ENCODE measurements at regions not wholly inside any gene's neighbourhood (a gene's known extent, or its start where the extent isn't known, plus 50 kb on each side); places are given as distances from the start of the nearest gene placed in this dataset.
"Not testable (repeated sequence)": the region's sequence is repeated elsewhere in the genome, so short reads cannot be mapped to it uniquely, and the experiment has no call there.

- intact Hi-C loops (cut with DNase I, micrococcal nuclease) = no loop called here
- peaks cover 8% of the 10 kb centered on the region for H3K27me3 Mint-ChIP-seq
Observed at GRCh38 chr2:111667001-111667400, 217.0 kb downstream of the ANAPC1 start.

GRCh38 chr2:111667542-111668273 is 216.3 kb downstream of the ANAPC1 start:
- intact Hi-C loops (cut with DNase I, micrococcal nuclease) = no loop called here

More at GRCh38 chr2:111667001-111667400, 217.0 kb downstream of the ANAPC1 start:
- Mint-ChIP-seq H3K27ac (no peak overlapping the region), H3K9me3 (ENCODE audit: low read depth) (no peaks in the 10 kb centered on the region), H3K36me3 (ENCODE audit: low read depth) (no peaks in the 10 kb centered on the region), H3K4me1 (peaks cover 10% of the 10 kb centered on the region), H3K4me3 (no peak overlapping the region)
- ChIA-PET POLR2A (no interaction called here), CTCF (no interaction called here)
- no peak for ATAC-seq
- DNase-seq = no peak

GRCh38 chr2:111668274-111668616 is 215.7 kb downstream of the ANAPC1 start:
- Mint-ChIP-seq H3K27ac (no peak overlapping the region), H3K27me3 (peaks cover 8% of the 10 kb centered on the region), H3K4me1 (peaks cover 2% of the 10 kb centered on the region), H3K36me3 (ENCODE audit: low read depth) (no peaks in the 10 kb centered on the region), H3K4me3 (no peak overlapping the region), H3K9me3 (ENCODE audit: low read depth) (no peaks in the 10 kb centered on the region)
- no peak for DNase-seq
- ChIA-PET POLR2A (no interaction called here), CTCF (interaction anchor here (0.7 kb wide), 1 partner anchor 500 kb away, joined by 3 read pairs; no protein-coding TSS in a partner anchor)
- intact Hi-C loops (cut with DNase I, micrococcal nuclease) = no loop called here
- no peak for ATAC-seq

More at GRCh38 chr2:111667542-111668273, 216.3 kb downstream of the ANAPC1 start:
- Mint-ChIP-seq H3K36me3 (ENCODE audit: low read depth) (no peaks in the 10 kb centered on the region), H3K9me3 (ENCODE audit: low read depth) (no peaks in the 10 kb centered on the region), H3K4me1 (peaks cover 7% of the 10 kb centered on the region), H3K27ac (no peak overlapping the region), H3K27me3 (peaks cover 8% of the 10 kb centered on the region), H3K4me3 (no peak overlapping the region)
- POLR2A ChIA-PET = no interaction called here
- DNase-seq (no peak), ATAC-seq (peak; percentile 38)
- CTCF ChIA-PET = interaction anchor here (0.7 kb wide), 1 partner anchor 500 kb away, joined by 3 read pairs; no protein-coding TSS in a partner anchor

GRCh38 chr2:111668741-111669140 is 215.3 kb downstream of the ANAPC1 start:
- POLR2A ChIA-PET = no interaction called here
- Mint-ChIP-seq H3K27ac (no peak overlapping the region), H3K36me3 (ENCODE audit: low read depth) (no peaks in the 10 kb centered on the region), H3K4me3 (no peak overlapping the region), H3K27me3 (peaks cover 8% of the 10 kb centered on the region), H3K4me1 (no peaks in the 10 kb centered on the region), H3K9me3 (ENCODE audit: low read depth) (no peaks in the 10 kb centered on the region)
- CTCF ChIA-PET = interaction anchor here (0.7 to 1.0 kb wide), 2 partner anchors 26 to 501 kb away, joined by 3 read pairs; no protein-coding TSS in a partner anchor
- no peak for DNase-seq
- intact Hi-C loops (cut with DNase I, micrococcal nuclease) = no loop called here
- ATAC-seq = no peak

- CTCF ChIA-PET = interaction anchor here (1.0 kb wide), 1 partner anchor 27 kb away, joined by 3 read pairs; no protein-coding TSS in a partner anchor
- H3K4me3 Mint-ChIP-seq = no peak overlapping the region
- no peak overlapping the region for H3K27ac Mint-ChIP-seq
- H3K27me3 Mint-ChIP-seq = peaks cover 5% of the 10 kb centered on the region
- DNase-seq (no peak), ATAC-seq (no peak)
- POLR2A ChIA-PET = interaction anchor here (0.7 kb wide), 1 partner anchor 15 kb away, joined by 5 read pairs; no protein-coding TSS in a partner anchor
- H3K4me1 Mint-ChIP-seq = no peaks in the 10 kb centered on the region
- H3K9me3 Mint-ChIP-seq (ENCODE audit: low read depth) = no peaks in the 10 kb centered on the region
- H3K36me3 Mint-ChIP-seq (ENCODE audit: low read depth) = no peaks in the 10 kb centered on the region
- intact Hi-C loops (cut with DNase I, micrococcal nuclease) = no loop called here
Observed at GRCh38 chr2:111669928-111670695, 213.9 kb downstream of the ANAPC1 start.

GRCh38 chr2:111670776-111671175 is 213.2 kb downstream of the ANAPC1 start:
- Mint-ChIP-seq H3K27me3 (peaks cover 7% of the 10 kb centered on the region), H3K27ac (no peak overlapping the region)
- no peak for ATAC-seq

GRCh38 chr2:111671426-111672150 is 212.4 kb downstream of the ANAPC1 start:
- intact Hi-C loops (cut with DNase I, micrococcal nuclease) = no loop called here

More at GRCh38 chr2:111670776-111671175, 213.2 kb downstream of the ANAPC1 start:
- no peak for DNase-seq
- H3K4me3 Mint-ChIP-seq = no peak overlapping the region
- ChIA-PET POLR2A (no interaction called here), CTCF (no interaction called here)
- no peaks in the 10 kb centered on the region for H3K4me1 Mint-ChIP-seq
- H3K36me3 Mint-ChIP-seq (ENCODE audit: low read depth) = no peaks in the 10 kb centered on the region
- H3K9me3 Mint-ChIP-seq (ENCODE audit: low read depth) = no peaks in the 10 kb centered on the region
- intact Hi-C loops (cut with DNase I, micrococcal nuclease) = no loop called here

GRCh38 chr2:111672641-111673040 is 211.4 kb downstream of the ANAPC1 start:
- H3K9me3 Mint-ChIP-seq (ENCODE audit: low read depth); H3K4me3 Mint-ChIP-seq; H3K36me3 Mint-ChIP-seq (ENCODE audit: low read depth); DNase-seq; intact Hi-C loops (cut with DNase I, micrococcal nuclease); H3K27ac Mint-ChIP-seq; POLR2A ChIA-PET; CTCF ChIA-PET; H3K4me1 Mint-ChIP-seq; ATAC-seq: not testable (repeated sequence)
- H3K27me3 Mint-ChIP-seq = peaks cover 12% of the 10 kb centered on the region

More at GRCh38 chr2:111671426-111672150, 212.4 kb downstream of the ANAPC1 start:
- ChIA-PET CTCF (no interaction called here), POLR2A (no interaction called here)
- H3K36me3 Mint-ChIP-seq (ENCODE audit: low read depth) = no peaks in the 10 kb centered on the region
- ATAC-seq (no peak), DNase-seq (no peak)
- H3K4me1 Mint-ChIP-seq = no peaks in the 10 kb centered on the region
- peaks cover 10% of the 10 kb centered on the region for H3K27me3 Mint-ChIP-seq
- H3K9me3 Mint-ChIP-seq (ENCODE audit: low read depth) = no peaks in the 10 kb centered on the region
- no peak overlapping the region for H3K4me3 Mint-ChIP-seq
- H3K27ac Mint-ChIP-seq = no peak overlapping the region

- ChIA-PET CTCF (no interaction called here), POLR2A (no interaction called here)
- Mint-ChIP-seq H3K27me3 (peaks cover 9% of the 10 kb centered on the region), H3K36me3 (ENCODE audit: low read depth) (no peaks in the 10 kb centered on the region), H3K4me1 (peaks cover 1% of the 10 kb centered on the region), H3K27ac (no peak overlapping the region), H3K4me3 (no peak overlapping the region), H3K9me3 (ENCODE audit: low read depth) (no peaks in the 10 kb centered on the region)
- ATAC-seq (no peak), DNase-seq (no peak)
- intact Hi-C loops (cut with DNase I, micrococcal nuclease) = no loop called here
Observed at GRCh38 chr2:111673526-111673925, 210.5 kb downstream of the ANAPC1 start.

GRCh38 chr2:111675419-111676194 is 208.4 kb downstream of the ANAPC1 start:
- Mint-ChIP-seq H3K9me3 (ENCODE audit: low read depth) (no peaks in the 10 kb centered on the region), H3K27ac (no peak overlapping the region), H3K4me1 (peaks cover 10% of the 10 kb centered on the region), H3K4me3 (no peak overlapping the region), H3K36me3 (ENCODE audit: low read depth) (no peaks in the 10 kb centered on the region), H3K27me3 (peaks cover 11% of the 10 kb centered on the region)
- ChIA-PET CTCF (interaction anchor here (1.2 kb wide), 1 partner anchor 24 kb away, joined by 4 read pairs; no protein-coding TSS in a partner anchor), POLR2A (no interaction called here)
- ATAC-seq (no peak), DNase-seq (no peak)
- intact Hi-C loops (cut with DNase I, micrococcal nuclease) = no loop called here

GRCh38 chr2:111676291-111676822 is 207.6 kb downstream of the ANAPC1 start:
- DNase-seq (no peak), ATAC-seq (no peak)
- Mint-ChIP-seq H3K4me1 (peaks cover 10% of the 10 kb centered on the region), H3K27me3 (peaks cover 15% of the 10 kb centered on the region), H3K27ac (no peak overlapping the region), H3K9me3 (ENCODE audit: low read depth) (no peaks in the 10 kb centered on the region), H3K4me3 (no peak overlapping the region), H3K36me3 (ENCODE audit: low read depth) (no peaks in the 10 kb centered on the region)
- CTCF ChIA-PET = interaction anchor here (1.2 kb wide), 1 partner anchor 25 kb away, joined by 4 read pairs; no protein-coding TSS in a partner anchor
- intact Hi-C loops (cut with DNase I, micrococcal nuclease) = no loop called here
- POLR2A ChIA-PET = no interaction called here

All from activated CD4-positive, alpha-beta T cell treated with anti-CD3 and anti-CD28 coated beads for 36 hours (primary cell).